Glomerular visceral epithelial cell (primary cell): ENCODE measurements at regions not wholly inside any gene's neighbourhood (a gene's known extent, or its start where the extent isn't known, plus 50 kb on each side); places are given as distances from the start of the nearest gene placed in this dataset.
"Not testable (repeated sequence)": the region's sequence is repeated elsewhere in the genome, so short reads cannot be mapped to it uniquely, and the experiment has no call there.

Source experiments
- DNase-seq: peaks from one replicate; pipeline ENCODE4 v3.0.0-alpha.2; 2016; ENCODE audit errors: extremely low spot score

DNA sequence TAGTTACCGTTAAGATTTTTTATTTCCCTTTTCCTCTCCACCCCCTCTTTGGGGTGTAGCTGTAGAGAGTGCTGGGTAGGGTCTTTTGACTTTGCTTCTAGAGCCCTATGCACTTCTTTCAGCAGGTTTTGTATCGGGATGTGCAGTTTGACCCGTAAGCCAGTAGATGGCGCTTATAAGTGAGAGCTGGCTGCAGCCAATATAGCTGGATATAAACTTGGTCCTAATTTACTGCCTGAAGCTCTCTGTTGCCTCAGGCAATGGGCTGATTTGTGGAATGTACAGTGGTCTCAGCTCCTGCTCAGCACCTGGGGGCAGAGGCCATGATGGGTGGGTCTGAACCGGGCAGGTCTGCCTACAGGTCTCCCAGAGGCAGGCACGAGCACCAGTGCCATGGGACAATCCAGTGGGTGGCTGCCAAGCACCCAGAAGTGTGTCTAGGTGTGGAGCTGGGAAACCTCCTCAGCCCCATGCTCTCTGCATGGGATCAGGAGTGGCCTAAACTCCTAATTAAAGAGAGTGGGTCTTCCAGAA is 146.5 kb downstream of the SPANXN1 start:
- DNase-seq = no peak

DNA sequence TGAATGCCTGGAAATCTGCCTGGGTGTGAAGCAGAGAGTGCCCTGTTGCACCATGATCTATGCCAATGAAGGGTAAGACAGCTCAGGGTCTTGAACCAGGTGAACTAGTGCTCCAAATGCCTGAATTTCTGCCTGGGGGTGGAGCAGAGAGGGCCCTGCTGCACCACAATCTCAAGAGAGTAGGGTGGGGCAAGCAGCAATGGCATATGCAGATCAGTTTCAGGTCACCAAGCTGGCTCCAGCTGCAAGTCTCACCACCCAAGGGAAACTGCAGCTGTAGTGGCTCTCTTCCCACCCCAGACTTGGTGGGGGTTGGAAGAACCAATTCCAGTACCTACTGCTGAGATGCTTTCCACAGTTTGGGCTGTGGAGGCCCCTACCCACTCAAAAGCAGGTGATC is 147.0 kb downstream of the SPANXN1 start:
- DNase-seq = no peak

DNA sequence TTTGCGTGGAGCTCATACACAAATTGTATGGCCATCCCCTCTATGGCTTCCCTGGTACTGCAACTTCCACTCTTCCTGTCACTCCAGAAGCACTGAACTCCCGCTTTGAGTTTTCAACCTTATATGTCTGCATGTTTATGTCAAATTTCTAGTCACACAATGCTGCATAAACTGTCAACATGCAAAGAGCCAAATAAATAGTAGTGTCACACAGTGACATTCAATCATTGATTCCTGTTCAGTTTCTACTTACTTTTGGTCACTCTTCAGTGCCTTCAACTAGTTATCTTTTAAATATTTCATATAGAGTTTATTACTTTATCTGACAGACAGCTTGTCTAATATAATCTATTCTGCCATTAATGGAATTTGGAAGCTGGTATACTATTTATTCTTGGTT is 149.3 kb downstream of the SPANXN1 start:
- DNase-seq = no peak

DNA sequence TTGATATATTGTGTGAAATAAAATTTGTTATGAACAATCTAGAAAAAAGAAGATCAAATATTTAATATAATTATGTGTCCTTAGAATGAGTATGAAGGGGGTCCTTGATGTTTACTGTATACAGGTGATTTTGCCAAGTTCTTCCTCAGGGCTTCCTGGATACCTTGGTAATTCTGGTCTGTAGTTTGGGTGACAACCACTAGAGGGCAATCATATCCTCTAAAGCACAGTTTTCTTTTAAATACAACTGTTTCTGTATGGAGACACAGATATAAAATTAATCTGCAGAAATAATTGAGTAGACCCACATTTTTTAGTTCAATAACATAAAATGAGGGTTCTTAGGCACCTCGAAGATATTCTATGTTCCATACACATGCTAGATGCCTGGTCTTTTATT is 157.7 kb downstream of the SPANXN1 start:
- DNase-seq = peak; percentile 0

DNA sequence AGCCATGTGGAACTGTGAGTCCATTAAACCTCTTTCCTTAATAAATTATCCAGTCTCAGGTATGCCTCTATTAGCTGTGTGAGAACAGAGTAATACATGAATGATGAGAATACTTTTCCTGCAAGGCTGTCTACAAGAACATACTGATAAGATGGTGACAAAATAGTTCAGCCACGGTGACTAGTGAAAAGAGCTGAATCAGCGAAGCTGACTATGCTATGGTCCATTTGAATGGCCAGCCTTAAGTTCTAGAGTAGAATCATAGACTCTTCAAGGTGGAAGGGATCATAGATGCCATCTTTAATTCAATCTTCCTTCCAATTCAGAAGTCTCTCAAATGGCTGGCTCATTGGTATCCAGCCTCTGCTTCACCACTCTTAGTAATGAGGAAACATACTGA is 163.3 kb downstream of the SPANXN1 start:
- DNase-seq = no peak

DNA sequence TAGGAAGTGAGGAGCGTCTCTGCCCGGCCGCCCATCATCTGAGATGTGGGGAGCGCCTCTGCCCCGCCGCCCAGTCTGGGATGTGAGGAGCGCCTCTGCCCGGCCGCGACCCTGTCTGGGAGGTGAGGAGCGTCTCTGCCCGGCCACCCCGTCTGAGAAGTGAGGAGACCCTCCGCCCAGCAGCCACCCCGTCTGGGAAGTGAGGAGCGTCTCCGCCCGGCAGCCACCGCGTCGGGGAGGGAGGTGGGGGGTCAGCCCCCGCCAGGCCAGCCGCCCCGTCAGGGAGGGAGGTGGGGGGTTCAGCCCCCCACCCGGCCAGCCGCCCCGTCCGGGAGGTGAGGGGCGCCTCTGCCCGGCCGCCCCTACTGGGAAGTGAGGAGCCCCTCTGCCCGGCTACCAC is 188.9 kb downstream of the SPANXN1 start:
- DNase-seq = not testable (repeated sequence)

DNA sequence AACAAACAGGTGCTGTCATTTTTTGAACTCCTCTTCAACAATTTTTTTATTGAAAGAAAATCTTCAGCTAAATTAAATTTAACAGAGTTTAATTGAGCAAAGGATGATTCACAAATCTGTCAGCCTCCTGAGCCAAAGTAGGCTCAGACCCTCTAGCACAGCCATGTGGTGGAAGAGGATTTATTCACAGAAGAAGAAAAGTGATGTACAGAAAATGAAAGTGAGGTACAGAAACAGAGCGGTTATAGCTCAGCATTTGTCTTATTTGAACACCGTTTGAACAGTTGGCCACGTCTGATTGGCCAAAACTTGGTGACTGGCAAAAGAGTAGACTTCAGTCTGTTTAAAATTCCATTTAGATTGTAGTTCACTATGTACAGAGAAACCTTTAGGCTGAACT is 217.3 kb downstream of the SPANXN1 start:
- no peak for DNase-seq

DNA sequence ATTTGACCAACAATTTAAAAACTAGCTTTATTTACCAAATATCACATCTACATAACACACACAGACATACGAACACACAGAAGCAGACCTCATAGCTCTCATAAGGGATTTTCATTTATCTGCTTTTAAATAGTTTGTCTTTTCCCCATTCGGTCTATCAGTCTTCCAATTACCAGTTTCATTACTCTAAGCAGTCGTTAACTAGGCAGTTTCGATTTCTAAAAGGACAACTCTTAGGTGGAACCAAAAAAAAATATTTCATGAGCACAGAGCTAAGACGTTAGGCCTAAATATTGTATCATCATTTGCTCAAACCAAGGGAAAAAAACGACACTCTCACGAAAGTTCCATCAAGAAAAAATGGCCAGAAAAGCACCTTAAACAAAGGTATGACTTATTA is 228.4 kb downstream of the SPANXN1 start:
- no peak for DNase-seq

DNA sequence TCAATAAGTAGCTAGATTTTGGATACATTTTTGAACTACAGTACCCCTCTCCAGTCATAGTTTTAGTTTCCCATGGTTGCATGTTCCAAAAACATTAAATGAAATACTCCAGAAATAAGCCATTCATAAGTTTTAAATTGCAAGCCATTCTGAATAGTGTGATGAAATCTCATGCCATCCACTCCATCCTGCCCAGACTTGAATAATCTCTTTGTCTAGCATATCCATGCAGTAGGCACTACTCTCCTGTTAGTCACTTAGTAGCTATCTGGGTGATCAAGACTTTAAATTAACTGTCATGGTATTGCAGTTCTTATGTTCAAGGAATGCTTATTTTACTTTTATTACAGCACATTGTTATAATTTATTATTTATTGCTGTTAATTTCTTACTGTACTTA is 237.4 kb downstream of the SPANXN1 start:
- DNase-seq = no peak

DNA sequence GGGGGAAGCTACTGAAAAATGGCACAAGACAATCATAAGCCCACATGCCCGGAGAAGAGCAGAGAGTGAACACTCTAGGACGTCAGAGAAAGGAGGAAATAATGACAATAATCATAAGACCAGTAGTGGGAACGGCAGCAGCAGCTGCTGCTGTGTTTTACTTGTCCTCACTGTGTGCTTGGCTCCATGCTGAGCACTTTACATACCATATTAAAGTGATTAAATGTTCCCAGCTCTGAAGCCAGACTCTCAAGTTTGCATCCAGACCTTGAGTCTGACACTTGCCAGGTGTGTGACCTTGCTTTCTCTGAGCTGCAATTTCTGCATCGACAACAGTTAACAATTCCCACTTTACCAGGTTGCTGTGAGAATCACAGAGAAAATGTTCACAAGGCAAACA is 255.4 kb downstream of the SPANXN1 start:
- no peak for DNase-seq

DNA sequence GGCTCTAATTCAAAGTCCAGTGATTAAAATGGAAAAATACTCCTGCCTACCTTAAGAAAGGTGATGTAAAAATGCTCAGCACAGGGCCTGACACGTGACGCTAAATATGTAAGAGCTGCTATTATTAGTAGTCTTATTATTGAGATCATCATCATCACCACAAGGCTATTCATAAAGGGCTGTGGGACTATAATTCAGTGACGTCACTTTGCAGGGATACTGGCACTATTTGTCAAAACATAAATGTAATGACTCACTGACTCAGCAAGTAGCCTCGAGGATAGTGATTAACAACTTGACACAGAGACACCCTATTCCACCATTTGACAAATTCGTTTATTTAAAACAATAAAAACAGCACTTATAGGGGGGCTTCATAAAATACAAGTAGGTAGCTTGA is 258.9 kb downstream of the SPANXN1 start:
- DNase-seq = no peak

DNA sequence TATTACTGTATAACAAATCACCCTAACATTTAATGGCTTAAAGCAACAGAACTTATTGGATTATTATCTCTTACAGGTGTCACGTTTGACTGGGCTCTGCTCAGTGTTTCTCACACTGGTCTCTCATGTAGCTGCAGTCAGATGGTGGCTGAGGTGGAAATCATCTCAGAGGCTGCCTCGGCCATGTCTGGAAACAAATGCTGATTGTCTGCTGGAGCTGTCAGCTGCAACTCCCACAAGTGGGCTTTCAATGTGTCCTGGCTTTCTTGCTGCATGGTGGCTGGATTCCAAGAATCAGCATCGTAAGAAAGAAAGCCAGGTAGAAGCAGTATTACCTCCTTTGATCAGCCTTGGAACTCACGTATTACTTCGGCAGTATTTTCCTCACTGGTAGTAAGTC is 277.6 kb downstream of the SPANXN1 start:
- no peak for DNase-seq

DNA sequence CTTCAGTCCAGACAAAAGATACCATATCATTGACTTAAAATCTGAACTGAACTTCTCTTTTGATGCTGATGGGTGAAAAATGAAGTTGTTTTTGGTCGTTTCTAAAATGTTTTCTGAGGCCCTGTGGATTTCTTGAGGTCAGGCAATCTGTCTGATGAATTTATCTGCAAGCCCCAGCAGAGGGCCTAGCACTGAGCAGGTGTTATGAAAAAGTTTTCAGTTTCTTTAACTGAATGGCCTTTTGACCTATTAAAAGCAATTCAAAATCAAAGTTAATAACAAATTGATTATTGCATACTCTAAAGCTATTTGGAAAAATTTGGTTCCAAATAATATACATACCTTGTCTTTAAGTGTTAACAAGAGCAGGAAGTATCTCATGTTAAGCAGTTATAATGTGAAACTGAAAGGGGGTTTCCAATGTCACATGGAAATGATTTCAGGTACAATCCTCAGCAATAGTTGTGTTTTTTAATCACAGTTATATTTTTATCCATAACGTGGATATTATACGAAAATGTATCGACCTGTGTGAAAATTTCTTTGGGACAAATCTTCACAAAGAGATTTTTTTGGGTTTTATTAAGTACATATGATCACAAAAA is 285.0 kb downstream of the SPANXN1 start:
- no peak for DNase-seq

DNA sequence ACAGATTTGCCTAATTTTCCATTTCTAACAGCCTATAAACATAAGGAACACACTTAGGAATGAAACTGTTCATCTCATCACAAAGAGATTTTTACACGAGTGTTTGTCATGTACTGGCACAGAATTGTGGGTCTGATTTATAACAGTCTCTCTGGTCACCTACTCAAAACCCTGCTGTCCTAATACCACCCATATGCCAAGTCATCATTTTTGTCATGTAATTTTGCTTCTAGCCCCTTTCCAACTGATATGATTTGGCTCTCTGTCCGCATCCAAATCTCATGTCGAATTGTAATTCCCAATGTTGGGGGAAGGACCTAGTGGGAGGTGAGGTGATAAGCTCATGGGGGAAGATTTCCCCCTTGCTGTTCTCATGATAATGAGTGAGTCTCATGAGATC is 284.1 kb upstream of the SLITRK2 start:
- no peak for DNase-seq

DNA sequence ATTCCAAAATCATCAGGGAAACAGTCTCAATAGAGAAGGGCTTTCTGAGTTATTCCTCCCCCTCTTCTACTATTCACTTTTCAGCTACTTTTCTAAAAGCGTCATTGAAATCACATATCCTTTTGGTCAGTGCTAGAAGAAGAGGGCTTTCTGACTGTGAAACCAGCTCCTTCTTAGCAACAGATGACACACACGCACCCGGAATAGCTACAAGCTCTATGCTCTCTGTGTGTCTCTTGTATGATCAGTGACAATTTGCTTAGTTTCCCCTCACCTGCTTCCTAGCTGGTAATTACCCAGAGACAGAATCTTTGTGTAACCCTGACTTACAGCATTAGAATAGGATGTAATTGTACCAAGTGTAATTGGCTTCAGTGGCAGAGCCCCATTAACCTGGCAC is 268.1 kb upstream of the SLITRK2 start:
- DNase-seq = no peak

DNA sequence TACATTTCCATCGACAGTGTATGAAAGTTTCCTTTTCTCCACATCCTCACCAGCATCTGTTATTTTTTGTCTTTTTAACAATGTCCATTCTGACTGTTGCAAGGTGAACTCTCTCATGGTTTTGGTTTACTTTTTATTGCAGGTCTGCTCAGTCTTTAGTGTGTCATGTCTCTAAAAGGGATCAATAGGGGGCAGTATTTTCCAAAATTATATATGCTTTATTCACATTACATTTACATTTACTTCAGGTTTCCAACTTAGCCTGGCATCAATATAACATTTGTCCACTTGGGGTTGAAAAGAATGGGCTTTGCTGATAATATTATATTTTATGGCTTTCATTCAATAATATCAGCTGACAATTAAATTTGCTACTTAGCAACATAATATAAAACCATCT is 265.0 kb upstream of the SLITRK2 start:
- no peak for DNase-seq

DNA sequence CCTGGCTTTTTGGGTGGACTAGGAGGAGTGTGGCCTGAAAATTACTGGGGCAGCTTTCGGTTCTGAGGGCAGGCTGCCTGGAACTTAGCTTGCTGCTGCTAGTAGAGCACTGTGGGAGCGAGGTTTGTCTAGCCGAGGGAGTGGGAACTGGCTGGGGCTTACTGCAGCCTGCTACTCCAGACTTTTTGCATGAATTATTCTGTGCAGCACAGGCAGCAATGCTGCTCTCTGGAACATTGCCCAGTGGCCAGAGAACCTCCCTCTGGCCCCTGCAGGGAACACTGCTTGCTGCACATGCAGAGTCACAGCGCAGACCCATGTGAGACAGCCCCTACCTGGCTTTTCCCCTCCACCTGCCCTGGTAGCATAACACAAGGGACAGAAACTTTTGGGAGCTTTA is 263.9 kb upstream of the SLITRK2 start:
- no peak for DNase-seq

DNA sequence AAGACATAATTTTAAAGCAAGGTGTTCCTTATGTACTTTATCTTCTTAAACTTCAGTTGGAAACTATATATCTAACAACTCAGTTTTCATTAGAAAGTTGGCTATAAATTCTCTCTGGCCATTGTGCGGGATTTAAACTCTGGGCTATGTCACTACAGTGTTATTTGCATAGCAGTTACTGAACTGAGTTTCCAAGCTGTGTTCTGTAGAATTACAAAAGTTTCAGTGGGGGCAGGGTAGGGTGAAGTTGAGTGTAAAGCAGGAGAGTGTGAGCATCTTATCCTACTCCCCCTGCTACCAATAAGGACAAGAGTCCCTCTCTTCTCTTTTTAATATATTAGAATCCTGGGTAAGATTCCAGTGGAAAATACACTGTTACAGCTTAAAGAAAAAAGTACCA is 254.5 kb upstream of the SLITRK2 start:
- no peak for DNase-seq

DNA sequence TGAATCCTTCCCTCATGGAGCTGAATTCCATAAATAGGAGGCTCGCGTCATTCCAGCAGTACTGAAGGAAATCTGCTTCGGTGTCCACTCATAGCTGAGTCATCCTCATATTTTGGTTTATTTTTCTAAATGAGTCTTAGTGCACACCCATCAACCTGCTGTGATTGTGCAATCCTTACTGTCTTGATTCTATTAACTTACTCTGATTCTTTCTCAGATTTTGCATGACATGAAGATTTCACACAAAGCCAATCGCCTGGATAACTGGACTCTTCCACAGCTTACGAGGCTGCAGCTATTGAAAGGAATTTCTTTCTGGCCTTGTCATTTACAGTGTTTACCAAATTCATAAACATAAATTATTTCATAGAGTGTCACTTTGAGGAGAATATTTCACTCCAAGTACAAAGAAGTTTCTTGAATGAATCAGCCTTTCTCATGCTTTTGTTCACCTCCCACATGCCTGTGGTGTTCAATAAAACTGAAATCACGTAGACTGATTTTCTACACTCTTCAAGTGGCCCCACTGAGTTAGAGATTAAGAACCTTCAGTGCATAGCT is 207.6 kb upstream of the SLITRK2 start:
- DNase-seq = no peak

DNA sequence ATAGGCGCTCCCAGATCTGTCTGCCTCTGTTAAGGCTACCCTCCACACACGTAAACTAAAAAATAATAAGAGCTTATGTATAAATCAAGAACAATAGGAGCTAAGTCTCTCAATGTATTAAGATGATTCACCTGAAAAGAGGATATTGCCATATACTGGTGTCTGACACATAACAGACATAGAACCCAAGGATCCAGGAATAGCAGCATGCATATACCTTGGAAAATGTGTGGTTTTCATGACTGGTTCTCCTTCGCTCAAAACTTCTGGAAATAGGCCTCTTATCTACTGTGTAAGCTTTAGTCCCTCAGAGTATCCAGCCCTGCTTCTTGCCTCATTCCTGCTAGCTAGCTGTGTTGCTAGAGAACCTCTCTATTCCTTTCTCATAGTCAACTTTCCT is 203.7 kb upstream of the SLITRK2 start:
- DNase-seq = no peak

DNA sequence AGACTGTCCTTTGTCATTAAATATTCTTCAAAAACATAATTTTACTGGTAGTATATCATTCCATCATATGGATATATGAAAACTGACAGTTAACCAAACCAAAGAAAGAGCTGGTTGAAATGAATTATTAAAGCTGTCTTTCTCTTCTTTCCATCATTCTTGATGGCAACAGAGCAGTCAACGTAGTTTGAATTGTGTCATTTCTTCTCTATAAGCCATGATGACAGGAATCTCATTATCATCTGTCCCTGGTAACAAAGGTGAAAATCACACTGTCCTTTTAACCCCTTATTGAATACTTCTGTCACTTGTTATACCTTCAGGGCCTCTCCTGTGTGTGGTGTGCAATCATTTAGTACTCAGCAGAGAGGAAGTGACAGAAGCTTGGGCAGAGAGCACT is 197.0 kb upstream of the SLITRK2 start:
- DNase-seq = no peak

DNA sequence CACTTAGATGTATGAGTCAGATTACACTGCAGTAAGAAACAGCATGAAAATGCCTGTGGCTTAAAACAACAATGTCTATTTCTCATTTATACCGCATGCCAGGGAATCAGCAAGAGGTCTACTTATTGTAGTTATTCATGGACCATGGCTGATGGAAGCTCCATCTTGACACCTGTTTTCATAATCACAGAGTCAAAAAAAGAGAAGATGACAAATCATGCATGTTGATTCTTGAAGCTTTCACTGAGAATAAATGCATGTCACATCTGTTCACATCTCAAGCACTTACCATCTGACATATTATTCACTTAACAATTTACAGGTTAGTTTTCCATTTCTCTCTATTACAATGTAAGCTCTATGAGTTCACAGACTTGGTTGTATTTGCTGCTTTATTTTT is 194.2 kb upstream of the SLITRK2 start:
- no peak for DNase-seq

DNA sequence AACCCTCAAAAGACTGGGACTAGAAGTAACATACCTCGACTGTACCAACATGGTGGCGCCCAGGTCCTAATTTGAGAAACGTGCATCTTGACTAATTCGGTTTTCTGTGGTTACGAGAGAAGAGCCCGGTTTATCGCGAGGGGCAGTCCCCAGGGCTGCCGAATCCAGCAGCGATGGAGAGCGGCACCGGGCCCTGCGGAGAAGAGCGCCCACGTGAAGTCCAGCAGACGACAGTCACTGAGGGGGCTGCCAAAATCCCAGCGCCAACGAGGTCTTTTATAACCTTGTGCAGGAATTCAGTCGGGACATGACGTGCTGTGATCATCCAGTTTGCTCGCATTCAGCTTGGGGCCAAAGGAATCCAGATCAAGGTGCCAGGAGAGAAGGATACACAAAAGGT is 187.5 kb upstream of the SLITRK2 start:
- DNase-seq = no peak

DNA sequence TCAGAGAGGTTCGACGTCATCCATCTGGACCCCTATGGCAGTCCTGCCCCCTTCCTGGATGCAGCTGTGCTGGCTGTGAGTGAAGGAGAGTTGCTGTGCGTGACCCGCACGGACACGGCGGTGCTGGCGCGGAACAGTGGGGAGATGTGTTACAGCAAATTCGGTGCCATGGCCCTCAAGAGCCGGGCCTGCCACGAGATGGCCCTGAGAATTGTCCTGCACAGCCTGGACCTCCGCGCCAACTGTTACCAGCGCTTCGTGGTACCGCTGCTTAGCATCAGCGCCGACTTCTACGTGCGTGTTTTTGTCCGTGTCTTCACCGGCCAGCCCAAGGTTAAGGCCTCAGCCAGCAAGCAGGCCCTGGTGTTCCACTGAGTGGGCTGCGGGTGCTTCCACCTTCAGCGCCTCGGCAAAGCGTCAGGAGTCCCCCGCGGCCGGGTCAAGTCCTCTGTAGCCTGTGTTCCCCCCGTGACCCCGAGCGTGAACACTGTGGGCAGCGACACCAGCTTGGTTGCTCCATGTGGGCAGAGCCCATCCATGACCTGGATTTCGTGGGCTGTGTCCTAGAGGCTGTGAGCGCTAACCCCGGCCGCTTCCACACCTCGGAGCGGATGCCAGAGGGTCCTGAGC is 186.7 kb upstream of the SLITRK2 start:
- DNase-seq = no peak
